H1 (cell line): ENCODE measurements at regions not wholly inside any gene's neighbourhood (a gene's known extent, or its start where the extent isn't known, plus 50 kb on each side); places are given as distances from the start of the nearest gene placed in this dataset.

Experiments
- GTF2F1 ChIP-seq: IDR thresholded peaks from 2 replicates; pipeline ENCODE4 v1.6.1; 2012; ENCODE audit warnings: low read depth, low read length, improper control_type of control experiment, borderline replicate concordance
- SRF ChIP-seq: IDR thresholded peaks from 2 replicates; pipeline ENCODE4 v1.6.1; 2011; ENCODE audit warnings: mild to moderate bottlenecking, low read depth, low read length, moderate library complexity
- TAF1 ChIP-seq: IDR thresholded peaks from 2 replicates; pipeline ENCODE4 v1.6.1; 2011; ENCODE audit warnings: mild to moderate bottlenecking, low read depth, low read length
- TCF12 ChIP-seq: IDR thresholded peaks from 2 replicates; pipeline ENCODE4 v1.6.1; 2011; ENCODE audit warnings: low read depth, mild to moderate bottlenecking, low read length

DNA sequence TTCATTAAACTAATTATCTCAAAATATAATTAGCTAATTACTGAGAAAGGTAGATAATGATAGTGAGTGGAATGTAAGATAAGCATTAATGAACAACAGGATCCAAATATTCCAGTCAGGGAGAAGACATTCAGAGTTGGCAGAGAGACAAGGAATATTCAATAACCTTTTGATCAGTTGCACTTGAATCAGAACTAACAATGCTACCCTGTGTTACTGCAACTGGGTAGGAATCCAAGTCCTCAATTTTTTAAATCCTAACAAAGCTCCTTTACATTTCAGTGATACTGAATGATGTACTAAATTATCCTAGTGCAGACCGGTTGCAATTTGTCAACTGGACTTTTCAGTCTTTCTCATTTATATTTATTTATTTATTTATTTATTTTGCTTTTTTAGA lies 107.1 kb upstream of the MIR17HG start (continued):
- no peak for TF ChIP-seq TCF12
- TF ChIP-seq TAF1 = no peak
- TF ChIP-seq SRF = no peak
- no peak for TF ChIP-seq GTF2F1
